ENCODE measurements at regions not wholly inside any gene's neighbourhood (a gene's known extent, or its start where the extent isn't known, plus 50 kb on each side); places are given as distances from the start of the nearest gene placed in this dataset.

- TF ChIP-seq POLR2A (IDR thresholded peaks at IDR 0.05; ENCODE audit: low read length) (no peak), GATA1 (IDR thresholded peaks at IDR 0.05; ENCODE audit: low read depth, low read length) (no peak)
Observed at GRCh38 chr6:115271434-115271833, 789.3 kb downstream of the FRK start.
